Eye (tissue), 1 donor: ENCODE measurements at regions not wholly inside any gene's neighbourhood (a gene's known extent, or its start where the extent isn't known, plus 50 kb on each side); places are given as distances from the start of the nearest gene placed in this dataset.
A peak's percentile ranks its signal among the peaks of the same experiment; 100 is the strongest.

Source experiments
- DNase-seq: peaks from one replicate; pipeline ENCODE4 v3.0.0-alpha.2; 2015

DNA sequence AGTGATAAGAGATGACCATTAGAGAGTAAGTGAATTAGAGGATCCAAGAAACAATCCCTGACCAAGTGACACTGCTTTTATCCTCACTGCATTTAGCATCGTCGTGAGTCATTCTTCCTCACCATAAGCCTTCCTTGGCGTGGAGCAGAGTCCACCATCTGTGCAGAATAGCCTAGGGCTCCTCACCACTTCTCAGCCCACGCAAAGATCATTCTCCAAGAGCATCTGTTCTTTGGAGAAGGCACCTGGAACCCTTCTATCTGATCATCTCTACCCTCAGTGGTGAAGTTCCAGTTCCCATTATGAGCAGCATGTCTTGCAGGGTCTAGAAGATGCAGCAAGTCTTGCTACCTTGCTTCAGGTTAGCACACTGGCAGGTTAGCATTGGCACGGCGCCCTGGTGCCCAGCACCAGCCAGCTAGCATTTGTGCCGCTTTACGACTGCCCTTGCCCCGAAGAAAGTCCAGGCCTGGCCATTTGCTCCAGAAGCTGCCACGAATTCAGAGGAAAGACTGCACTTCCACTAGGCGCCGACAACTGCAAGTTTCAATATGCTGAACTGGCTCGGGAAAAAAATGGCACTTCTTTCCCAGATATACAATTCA is 225.8 kb downstream of the TTC32 start:
- DNase-seq, result no peak

- peak; percentile 41 for DNase-seq
Observed at GRCh38 chr2:19675003-19675629, 226.7 kb downstream of the TTC32 start.

DNA sequence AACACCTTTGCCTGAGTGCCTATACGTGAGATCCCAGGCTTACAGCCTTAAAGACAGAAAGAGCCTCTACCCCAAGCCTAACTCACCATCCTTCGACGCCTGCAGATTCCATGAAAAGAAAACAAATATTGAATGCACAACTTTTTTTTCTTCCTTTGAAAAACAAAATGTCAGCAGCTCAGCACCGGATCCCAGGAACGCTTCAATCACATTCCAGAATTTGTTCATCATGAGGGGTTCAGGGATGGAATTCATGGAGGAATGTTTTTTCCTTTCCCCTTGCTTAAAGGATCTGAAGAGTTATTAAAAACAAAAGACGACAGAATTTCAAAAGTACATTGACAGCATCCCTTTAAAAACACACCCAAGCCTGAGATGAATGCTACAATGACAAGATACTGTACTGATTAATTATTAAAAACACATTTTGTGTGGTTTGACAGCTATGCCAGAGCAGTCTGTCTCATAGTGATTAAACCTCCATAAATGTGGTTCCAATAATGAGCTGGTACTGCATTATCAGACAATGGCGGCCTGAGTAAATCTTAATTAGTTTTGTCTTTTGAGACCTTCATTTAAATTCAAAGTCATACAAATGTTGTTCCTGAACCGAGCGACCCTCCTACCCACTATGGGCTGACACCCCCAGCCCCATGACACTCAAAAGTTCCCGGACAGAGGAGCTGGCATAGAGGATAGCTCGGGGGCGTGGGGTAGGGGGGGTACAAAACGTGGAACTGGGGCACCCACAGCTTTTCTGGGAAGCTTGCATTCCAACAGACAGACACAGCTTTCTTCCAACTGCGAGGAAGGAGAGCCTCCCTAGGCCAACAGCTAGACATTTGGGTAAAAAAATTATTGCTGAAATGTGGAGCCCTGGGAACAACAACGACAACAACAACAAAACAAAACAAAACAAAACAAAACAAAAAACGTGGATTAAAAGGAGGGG is 227.5 kb downstream of the TTC32 start:
- DNase-seq, result peak; percentile 52

DNA sequence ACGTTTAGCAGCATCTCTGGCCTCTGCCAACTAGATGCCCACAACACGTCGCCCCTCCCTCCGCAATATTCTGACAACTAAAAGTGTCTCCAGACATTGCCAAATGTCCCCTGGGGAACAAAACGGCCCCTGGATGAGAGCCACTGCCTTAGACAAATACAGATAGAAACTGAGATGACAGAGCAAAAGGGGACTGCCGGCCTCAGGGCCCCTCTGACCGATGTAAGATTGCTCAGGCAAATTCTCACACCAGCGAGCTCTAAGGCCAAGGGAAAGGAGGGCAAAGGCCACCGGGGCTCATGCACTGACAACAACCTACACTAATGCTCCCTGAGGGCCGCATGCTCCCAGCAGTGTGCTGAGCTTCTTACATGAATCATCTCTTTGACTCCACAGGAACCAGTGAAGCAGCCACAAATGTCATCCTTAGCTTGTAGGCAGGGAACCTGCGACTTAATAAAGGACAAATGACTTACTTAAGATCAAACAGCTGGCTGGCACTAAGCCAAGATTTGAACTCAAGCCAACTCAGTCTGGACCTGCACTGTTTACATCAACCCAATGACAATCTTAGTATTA is 228.5 kb downstream of the TTC32 start:
- peak; percentile 45 for DNase-seq

DNA sequence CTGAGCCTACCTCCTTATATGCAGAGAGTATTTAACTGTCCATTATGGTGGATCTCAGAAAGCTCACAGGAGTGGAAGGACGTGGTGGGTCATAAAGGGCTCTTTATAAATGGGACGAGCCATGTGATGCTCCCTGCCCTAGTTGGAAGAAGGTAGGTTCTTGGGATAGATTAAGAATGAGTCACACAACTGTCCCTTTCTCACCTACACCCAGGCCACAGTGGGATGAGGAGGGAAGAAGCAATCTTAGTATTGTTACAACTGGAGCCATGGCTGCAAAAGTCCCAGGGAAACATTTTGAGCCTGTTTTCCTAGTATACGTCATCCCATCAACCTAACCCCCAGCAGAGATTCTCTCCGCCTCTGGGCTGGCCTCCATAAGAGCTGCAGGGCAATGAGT is 229.9 kb downstream of the TTC32 start:
- no peak for DNase-seq

DNA sequence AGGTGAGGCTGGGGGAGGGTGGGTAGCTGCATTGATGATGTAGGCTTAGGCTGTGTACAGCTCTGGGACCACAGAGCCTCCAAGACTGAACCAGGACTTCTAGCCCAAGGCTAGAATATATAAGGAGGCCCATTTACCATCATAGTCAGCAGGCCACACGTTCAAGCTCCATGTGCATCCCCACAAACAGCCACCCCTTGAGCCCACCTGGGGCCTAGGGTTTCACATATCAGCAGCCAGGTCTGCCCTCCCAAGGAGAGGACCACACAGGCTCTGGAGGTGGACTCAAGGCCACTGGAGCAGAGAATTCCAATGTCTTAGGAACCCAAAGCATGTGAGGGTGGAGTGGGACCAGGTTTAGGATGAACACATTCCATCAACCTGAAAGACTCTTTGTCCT is 230.5 kb downstream of the TTC32 start:
- DNase-seq, result no peak

- no peak for DNase-seq
Observed at GRCh38 chr2:19670303-19670702, 231.5 kb downstream of the TTC32 start.

DNA sequence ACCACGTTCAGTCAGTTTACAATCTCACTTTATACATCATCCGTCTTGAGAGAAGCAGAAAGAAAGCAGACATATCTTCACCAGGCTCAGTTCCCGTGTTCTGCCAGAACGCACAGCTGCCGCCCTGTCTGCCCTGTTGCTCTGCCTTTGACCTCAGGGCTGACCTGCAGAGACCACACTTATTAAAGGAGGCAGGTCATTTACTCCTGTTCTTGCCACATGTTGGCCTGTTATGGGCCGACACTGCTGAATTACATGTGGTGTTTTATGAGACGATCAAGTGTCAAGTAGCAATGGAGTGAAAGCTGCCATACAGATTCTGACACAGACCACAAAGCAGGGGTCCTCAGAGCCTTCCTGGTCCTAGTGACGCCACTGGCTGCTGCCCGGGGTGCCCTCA is 232.2 kb downstream of the TTC32 start:
- DNase-seq, result no peak

GRCh38 chr2:19669126-19669525 is 232.7 kb downstream of the TTC32 start:
- DNase-seq, result no peak

DNA sequence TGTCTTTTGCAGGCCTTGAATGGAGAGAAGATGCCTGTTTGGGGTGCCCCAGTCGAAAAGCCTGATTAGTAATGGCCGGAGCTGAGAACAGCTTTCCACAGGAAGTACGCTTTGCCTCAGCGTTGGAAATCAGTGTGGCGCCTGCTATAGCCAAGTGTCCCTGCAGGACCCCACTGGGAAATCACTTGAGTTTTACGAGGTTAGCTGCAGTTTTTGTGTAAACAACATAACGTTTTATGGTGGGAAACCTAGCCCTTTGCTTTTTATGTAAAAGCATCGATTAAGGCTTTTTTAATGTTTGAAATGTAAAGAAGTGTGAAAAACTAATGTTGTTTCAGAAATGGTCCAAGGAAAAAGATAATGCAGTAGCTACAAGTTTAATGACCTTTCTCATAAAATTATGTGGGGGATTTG is 234.2 kb downstream of the TTC32 start:
- no peak for DNase-seq

DNA sequence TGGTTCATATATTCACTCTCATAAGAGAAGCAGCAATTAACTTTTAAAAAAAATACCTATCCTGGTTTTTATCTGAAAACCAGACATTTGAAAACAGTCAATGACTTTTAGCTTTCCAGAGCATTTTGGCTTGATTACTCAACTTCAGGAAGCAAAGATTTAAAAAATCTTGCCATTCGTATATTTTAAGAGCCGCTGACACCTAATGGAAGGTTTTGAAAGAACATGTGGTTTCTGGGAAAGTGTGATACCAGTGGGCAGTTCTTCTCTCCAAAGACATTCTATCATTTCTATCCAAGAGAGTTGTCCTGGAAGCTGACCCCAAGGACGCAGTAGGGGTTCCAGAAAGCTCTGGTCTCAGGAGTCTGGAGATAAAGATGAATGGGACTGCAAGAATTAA is 234.7 kb downstream of the TTC32 start:
- peak; percentile 28 for DNase-seq

- no peak for DNase-seq
Observed at GRCh38 chr2:19664646-19665045, 237.1 kb downstream of the TTC32 start.

DNA sequence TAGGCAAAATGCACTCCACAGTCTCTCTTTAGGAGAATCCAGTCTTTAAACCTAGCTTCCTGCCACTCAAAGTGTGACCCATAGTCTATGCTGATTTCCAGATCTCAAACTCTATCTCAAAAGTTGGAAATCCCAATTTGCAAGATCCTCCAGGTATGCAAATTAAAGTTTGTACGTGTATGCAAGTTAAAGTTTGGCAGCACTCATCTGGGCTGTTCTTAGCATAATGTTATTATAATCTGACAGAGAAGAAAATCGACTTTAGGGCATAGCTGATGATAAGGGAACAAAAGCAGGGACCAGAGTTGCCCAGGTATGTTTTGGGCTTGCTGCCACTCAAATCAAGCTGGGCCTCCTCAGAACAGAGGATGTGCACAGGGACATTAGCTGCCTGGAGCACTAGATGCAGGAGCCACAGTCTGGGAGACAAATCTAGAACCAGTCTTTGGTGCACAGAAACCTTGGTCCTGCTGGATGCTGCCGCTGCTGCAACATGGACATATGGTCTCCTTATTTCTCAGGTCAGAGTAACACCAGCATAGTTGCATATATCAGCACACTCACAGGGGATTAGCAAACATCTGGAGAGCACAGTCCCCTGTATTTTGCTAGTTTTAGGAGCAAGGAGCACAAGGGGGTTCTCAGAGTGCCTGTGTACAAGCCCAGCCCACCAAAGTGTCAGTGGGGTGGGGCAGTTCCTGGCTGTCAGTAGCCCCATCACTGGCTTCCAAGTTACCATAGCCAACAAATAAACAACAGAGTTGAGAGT is 242.6 kb downstream of the TTC32 start:
- no peak for DNase-seq

GRCh38 chr2:19656011-19656410 is 245.8 kb downstream of the TTC32 start:
- DNase-seq, result no peak

DNA sequence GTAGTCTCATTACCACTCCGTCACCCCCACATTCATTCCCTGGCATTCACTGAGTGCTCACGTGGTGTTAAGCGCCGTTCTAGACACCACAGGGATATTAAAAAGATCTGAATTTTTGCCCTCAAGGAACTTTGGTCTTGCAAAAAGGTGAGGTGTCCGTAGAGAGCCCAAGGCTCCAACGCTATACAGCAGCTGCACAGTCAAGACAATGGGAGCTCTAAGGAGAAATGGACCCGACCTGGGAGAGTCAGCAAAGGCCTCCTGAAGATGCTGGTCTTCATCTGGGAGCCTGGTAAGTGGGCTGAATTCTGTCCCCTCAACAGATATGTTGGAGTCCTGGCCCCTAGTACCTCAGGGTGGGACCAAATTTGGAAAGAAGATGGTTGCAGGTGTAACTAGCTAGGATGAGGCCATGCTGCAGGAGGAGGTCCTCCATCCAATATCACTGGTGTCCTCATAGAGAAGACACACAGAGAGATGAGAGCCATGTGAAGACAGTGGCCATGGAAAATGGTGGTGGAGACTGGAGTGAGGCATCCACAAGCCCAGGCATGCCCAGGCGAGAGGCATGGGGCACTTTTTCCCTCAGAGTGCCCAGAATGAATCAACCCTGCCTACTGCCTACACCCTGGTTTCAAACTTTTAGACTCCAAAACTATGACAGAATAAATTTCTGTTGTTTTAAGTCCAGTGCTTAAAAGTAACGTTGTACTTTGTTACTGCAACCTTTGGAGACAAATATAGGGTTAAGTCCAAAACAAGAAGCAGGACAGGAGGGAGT is 247.3 kb downstream of the TTC32 start:
- no peak for DNase-seq

- no peak for DNase-seq
Observed at GRCh38 chr2:19653509-19653908, 248.3 kb downstream of the TTC32 start.

DNA sequence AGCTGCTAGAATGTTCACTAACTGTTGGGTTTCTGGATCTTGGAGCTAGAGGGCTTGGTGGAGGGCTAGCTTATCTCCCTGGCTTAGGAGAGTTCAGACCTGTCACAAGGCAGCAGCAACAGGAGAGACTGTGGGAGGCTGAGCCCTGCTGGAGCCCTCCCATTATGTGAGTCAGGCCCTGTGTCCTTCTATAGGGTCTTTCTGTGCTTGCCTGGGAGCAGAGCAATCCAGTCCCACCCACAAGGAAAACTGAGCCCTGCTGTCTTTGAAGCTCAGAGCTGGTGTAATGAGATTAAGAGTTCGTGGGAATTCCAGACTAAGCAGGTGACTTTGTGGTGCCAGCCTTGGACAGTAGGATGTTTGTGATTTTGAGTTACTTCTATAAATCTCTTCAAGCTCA is 249.0 kb downstream of the TTC32 start:
- DNase-seq, result peak; percentile 13

DNA sequence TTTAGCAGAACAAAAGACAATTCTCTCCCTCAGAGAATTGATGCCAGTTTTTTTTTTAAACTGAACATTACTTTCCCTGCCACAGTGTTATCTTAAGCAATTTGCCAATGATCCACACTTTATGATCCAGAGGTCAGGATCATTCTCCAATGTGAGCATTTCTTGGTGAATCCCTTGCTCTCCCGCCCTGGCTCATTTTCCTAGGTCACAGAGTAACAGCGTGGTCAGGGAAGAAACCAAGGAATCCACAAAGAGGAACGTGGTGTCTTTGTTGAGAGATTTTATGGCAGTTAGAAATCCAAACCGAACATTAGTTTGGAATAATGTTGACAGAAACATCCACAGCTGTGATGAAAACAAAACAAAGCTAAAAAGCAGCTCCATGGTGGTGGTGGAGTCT is 250.3 kb downstream of the TTC32 start:
- DNase-seq, result peak; percentile 6

DNA sequence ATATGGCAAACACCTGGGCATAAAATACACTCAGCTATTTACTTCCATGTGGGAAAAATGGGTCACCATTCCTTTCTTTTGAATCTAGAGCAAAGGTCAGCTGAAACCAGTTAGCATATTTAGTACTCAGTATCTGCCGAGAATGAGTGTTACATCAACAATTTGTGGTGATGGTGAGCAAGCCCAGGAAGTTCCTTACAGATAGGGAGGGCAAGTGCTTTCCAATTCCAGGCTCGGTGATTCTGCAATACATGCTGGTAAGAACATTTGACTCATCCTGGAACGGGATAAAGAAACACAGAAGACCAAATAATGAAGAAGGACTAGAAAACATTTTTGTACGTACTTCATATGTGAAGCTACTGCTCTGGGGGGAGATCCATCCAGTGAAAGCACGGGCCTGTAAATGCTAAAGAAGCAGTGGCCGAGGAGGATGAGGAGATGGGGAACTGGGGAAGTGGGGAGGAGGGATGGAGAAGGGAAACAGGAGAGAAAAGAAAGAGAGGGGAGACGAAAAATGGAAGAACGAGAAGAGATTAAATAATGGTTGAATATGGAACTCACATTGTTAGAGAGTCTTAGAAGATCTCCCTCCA is 251.9 kb downstream of the TTC32 start:
- peak; percentile 35 for DNase-seq

DNA sequence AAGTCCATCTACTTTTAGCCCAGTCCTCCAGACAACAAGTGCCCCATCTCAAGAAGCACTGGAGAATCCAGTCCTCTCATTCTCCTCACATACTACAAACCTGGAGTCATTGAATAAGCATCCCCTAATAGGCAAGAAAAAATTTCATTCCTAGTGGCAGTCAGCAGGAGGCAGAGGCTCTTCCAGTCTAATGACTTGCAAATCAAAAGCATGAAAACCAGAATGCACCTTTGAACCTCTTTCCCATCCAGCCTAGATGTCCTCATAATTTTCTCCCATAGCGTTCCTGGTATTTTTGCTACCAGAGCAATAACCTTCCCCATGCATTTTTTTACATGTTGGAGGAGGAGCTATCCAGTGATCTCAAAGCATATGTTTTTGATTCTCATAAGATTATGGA is 252.6 kb downstream of the TTC32 start:
- peak; percentile 50 for DNase-seq

- no peak for DNase-seq
Observed at GRCh38 chr2:19648583-19648982, 253.2 kb downstream of the TTC32 start.

- no peak for DNase-seq
Observed at GRCh38 chr2:19646987-19647386, 254.8 kb downstream of the TTC32 start.
